Mesothelial cell of epicardium (in vitro differentiated cells): ENCODE measurements at regions not wholly inside any gene's neighbourhood (a gene's known extent, or its start where the extent isn't known, plus 50 kb on each side); places are given as distances from the start of the nearest gene placed in this dataset.

ENCODE experiments used
- DNase-seq, 2 experiments: peaks; one replicate each; pipeline ENCODE4 v3.0.0; 2021; ENCODE audit warnings: low spot score in 2 of 2; ENCODE audit not compliant: unreplicated experiment in 2 of 2
- H3K27ac Mint-ChIP-seq: 2 replicates; pipeline ENCODE4 v1.8.0; 2021; ENCODE audit warnings: mixed read lengths
- H3K27me3 Mint-ChIP-seq: 2 replicates; pipeline ENCODE4 v1.8.0; 2021; ENCODE audit warnings: low read depth, mixed read lengths
- H3K36me3 Mint-ChIP-seq: 2 replicates; pipeline ENCODE4 v1.8.0; 2021; ENCODE audit warnings: mixed read lengths
- H3K4me1 Mint-ChIP-seq: 2 replicates; pipeline ENCODE4 v1.8.0; 2021; ENCODE audit warnings: mixed read lengths
- H3K4me3 Mint-ChIP-seq: 2 replicates; pipeline ENCODE4 v1.8.0; 2021; ENCODE audit warnings: mild to moderate bottlenecking, moderate library complexity, mixed read lengths
- H3K9me3 Mint-ChIP-seq: 2 replicates; pipeline ENCODE4 v1.8.0; 2021; ENCODE audit warnings: mixed read lengths
- CTCF ChIP-seq: fragments of 200-600 bp; sonication (generic); IDR thresholded peaks from one replicate; pipeline ENCODE4 v1.5.0; 2021; ENCODE audit warnings: antibody characterized with exemption; ENCODE audit not compliant: unreplicated experiment

- no peak for DNase-seq
- H3K36me3 Mint-ChIP-seq: no peaks in the 10 kb centered on the region
- H3K27ac Mint-ChIP-seq: no peak overlapping the region
- no peaks in the 10 kb centered on the region for H3K27me3 Mint-ChIP-seq
- no peak for TF ChIP-seq CTCF
- H3K9me3 Mint-ChIP-seq: no peaks in the 10 kb centered on the region
- H3K4me3 Mint-ChIP-seq: no peak overlapping the region
- no peaks in the 10 kb centered on the region for H3K4me1 Mint-ChIP-seq
Measured at GRCh38 chr13:109287553-109287952, 498.8 kb downstream of the IRS2 start.

GRCh38 chr13:109285586-109285985 is 500.8 kb downstream of the IRS2 start:
- no peaks in the 10 kb centered on the region for H3K36me3 Mint-ChIP-seq
- TF ChIP-seq CTCF: no peak
- no peak for DNase-seq
- peaks cover 4% of the 10 kb centered on the region for H3K9me3 Mint-ChIP-seq
- no peaks in the 10 kb centered on the region for H3K4me1 Mint-ChIP-seq
- no peak overlapping the region for H3K27ac Mint-ChIP-seq
- H3K27me3 Mint-ChIP-seq: no peaks in the 10 kb centered on the region
- no peak overlapping the region for H3K4me3 Mint-ChIP-seq

GRCh38 chr13:109281903-109282635 is 504.3 kb downstream of the IRS2 start:
- Mint-ChIP-seq H3K4me3 (no peak overlapping the region), H3K36me3 (no peaks in the 10 kb centered on the region), H3K27ac (no peak overlapping the region), H3K4me1 (no peaks in the 10 kb centered on the region), H3K27me3 (no peaks in the 10 kb centered on the region), H3K9me3 (peaks cover 4% of the 10 kb centered on the region)
- no peak for TF ChIP-seq CTCF
- DNase-seq: no peak

- no peak overlapping the region for H3K27ac Mint-ChIP-seq
- peaks cover 4% of the 10 kb centered on the region for H3K9me3 Mint-ChIP-seq
- no peak for DNase-seq
- no peaks in the 10 kb centered on the region for H3K36me3 Mint-ChIP-seq
- H3K4me1 Mint-ChIP-seq: no peaks in the 10 kb centered on the region
- no peaks in the 10 kb centered on the region for H3K27me3 Mint-ChIP-seq
- no peak overlapping the region for H3K4me3 Mint-ChIP-seq
- no peak for TF ChIP-seq CTCF
Measured at GRCh38 chr13:109281017-109281902, 505.1 kb downstream of the IRS2 start.

GRCh38 chr13:109276261-109276660 is 510.1 kb downstream of the IRS2 start:
- no peaks in the 10 kb centered on the region for H3K27me3 Mint-ChIP-seq
- H3K9me3 Mint-ChIP-seq: peaks cover 4% of the 10 kb centered on the region
- no peak for TF ChIP-seq CTCF
- DNase-seq: no peak
- peaks cover 10% of the 10 kb centered on the region for H3K4me1 Mint-ChIP-seq
- no peak overlapping the region for H3K27ac Mint-ChIP-seq
- no peaks in the 10 kb centered on the region for H3K36me3 Mint-ChIP-seq
- no peak overlapping the region for H3K4me3 Mint-ChIP-seq
